CD4-positive, alpha-beta T cell (primary cell): ENCODE measurements at regions not wholly inside any gene's neighbourhood (a gene's known extent, or its start where the extent isn't known, plus 50 kb on each side); places are given as distances from the start of the nearest gene placed in this dataset.

ENCODE experiments used
- ATAC-seq: fragments of 200-7000 bp; cut with Tn5 transposase; one replicate; pipeline ENCODE4 v1.10.0; 2022; ENCODE audit warnings: mild to moderate bottlenecking; ENCODE audit not compliant: poor library complexity
- CTCF ChIA-PET: fragments of 350-600 bp; sonication (Branson Sonifier 250); formaldehyde crosslinking; loops from one replicate; lab custom pipeline; 2021; ENCODE audit warnings: antibody characterized with exemption, inconsistent platforms; lab: Charles Lee
- POLR2A ChIA-PET: fragments of 350-600 bp; sonication (Branson Sonifier 250); formaldehyde crosslinking; loops from one replicate; lab custom pipeline; 2021; ENCODE audit warnings: antibody characterized with exemption, inconsistent platforms; lab: Charles Lee
- DNase-seq, 14 experiments: peaks; one replicate each; pipeline ENCODE4 v3.0.0-alpha.2; 2013 to 2020; ENCODE audit warnings: mixed read lengths in 2 of 14
- H3K27ac ChIP-seq, 2 donors: one replicate each; pipeline versions ENCODE4 v1.5.1 to v1.7.0; 2013; ENCODE audit warnings: low read length in 2 of 2, low read depth in 1 of 2, mild to moderate bottlenecking in 1 of 2
- H3K27me3 ChIP-seq, 2 experiments: 1 replicate in 1 of 2; 2 replicates in 1 of 2; pipeline versions ENCODE4 v1.6.1 to v1.7.0; 2013; ENCODE audit warnings: low read length in 2 of 2, control low read depth in 1 of 2, mild to moderate bottlenecking in 1 of 2, moderate library complexity in 1 of 2; ENCODE audit not compliant: insufficient read depth in 2 of 2, control insufficient read depth in 1 of 2
- H3K36me3 ChIP-seq: one replicate; pipeline ENCODE4 v1.6.1; 2013; ENCODE audit warnings: low read length, control low read depth; ENCODE audit not compliant: insufficient read depth
- H3K4me1 ChIP-seq: one replicate; pipeline ENCODE4 v1.6.1; 2013; ENCODE audit warnings: low read length, control low read depth; ENCODE audit not compliant: insufficient read depth
- H3K4me3 ChIP-seq: one replicate; pipeline ENCODE4 v1.5.1; 2013; ENCODE audit warnings: mild to moderate bottlenecking, low read length, moderate library complexity
- H3K9me3 ChIP-seq, 2 experiments: 1 replicate in 1 of 2; 2 replicates in 1 of 2; pipeline versions ENCODE4 v1.6.1 to v1.7.0; 2013; ENCODE audit warnings: low read length in 2 of 2, mild to moderate bottlenecking in 2 of 2, control low read depth in 1 of 2, moderate library complexity in 1 of 2; ENCODE audit not compliant: control insufficient read depth in 1 of 2, insufficient read depth in 1 of 2
- H3K27ac Mint-ChIP-seq: one replicate; pipeline ENCODE4 v1.8.0; 2020; ENCODE audit warnings: mixed read lengths
- H3K27me3 Mint-ChIP-seq: one replicate; pipeline ENCODE4 v1.8.0; 2021; ENCODE audit warnings: mixed read lengths
- H3K36me3 Mint-ChIP-seq: one replicate; pipeline ENCODE4 v1.8.0; 2021; ENCODE audit warnings: low read depth, mixed read lengths
- H3K4me1 Mint-ChIP-seq: one replicate; pipeline ENCODE4 v1.8.0; 2021; ENCODE audit warnings: low read depth, mixed read lengths
- H3K4me3 Mint-ChIP-seq: one replicate; pipeline ENCODE4 v1.8.0; 2020; ENCODE audit warnings: mild to moderate bottlenecking, mixed read lengths
- H3K9me3 Mint-ChIP-seq: one replicate; pipeline ENCODE4 v1.8.0; 2020; ENCODE audit warnings: mixed read lengths
- CTCF ChIP-seq: fragments of 200-600 bp; IDR thresholded peaks from one replicate; pipeline ENCODE4 v1.8.0; 2022; ENCODE audit warnings: antibody characterized with exemption, mild to moderate bottlenecking
- intact Hi-C, 2 experiments: fragments of 100-400 bp; cut with DNase I in 1 of 2; cut with micrococcal nuclease in 1 of 2; formaldehyde crosslinking; loops; one replicate each; pipeline versions ENCODE4 v1.15.1 to v1.9.0; 2023 to 2025; cut with DNase I, micrococcal nuclease

DNA sequence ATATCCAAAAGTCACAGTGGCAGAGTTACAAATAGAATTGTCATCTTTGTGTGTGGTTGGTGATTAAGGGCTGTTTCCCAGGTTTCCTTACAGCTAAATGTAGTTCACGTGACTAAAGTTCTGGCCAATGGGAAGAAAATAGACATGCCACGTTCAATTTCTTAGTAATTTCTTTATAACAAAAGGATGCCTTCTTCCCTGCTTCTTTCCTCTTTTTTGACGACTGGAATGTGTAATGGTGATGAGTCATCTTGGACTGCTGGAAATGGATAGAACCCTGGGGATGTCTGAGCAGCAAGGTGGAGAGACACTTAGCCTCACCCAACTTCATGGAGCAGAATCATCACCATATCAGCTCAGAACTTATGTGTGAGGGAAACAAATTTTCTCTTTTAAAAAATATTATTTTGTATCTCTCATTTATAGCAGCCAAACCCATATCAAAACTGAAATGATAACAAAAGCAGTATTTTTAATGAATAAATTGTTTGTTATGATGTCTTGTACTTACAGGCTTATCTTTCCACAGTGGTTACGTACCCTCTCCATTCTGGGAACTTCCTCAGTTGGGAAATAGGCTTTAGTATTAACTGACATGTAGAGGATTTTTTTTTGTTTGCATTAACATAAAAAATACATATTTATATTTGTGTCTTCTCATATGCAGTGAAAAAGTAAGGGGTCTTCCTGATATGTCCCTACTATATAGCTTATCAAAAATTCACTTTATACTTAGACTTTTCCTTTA, 91.1 kb upstream of the CDH2 start:
- intact Hi-C loops: no loop called here
- POLR2A ChIA-PET: no interaction called here
- H3K27me3 ChIP-seq: no peaks in the 10 kb centered on the region
- no peak overlapping the region for H3K4me3 ChIP-seq
- peaks cover 0 to under 1% of the 10 kb centered on the region in 2 experiments for H3K9me3 ChIP-seq
- Mint-ChIP-seq H3K36me3 (no peaks in the 10 kb centered on the region), H3K4me1 (no peaks in the 10 kb centered on the region), H3K9me3 (peaks cover 8% of the 10 kb centered on the region), H3K27me3 (no peaks in the 10 kb centered on the region), H3K4me3 (no peak overlapping the region), H3K27ac (no peak overlapping the region)
- no peak overlapping the region for H3K27ac ChIP-seq
- no peaks in the 10 kb centered on the region for H3K36me3 ChIP-seq
- CTCF ChIA-PET: no interaction called here
- ATAC-seq (no peak), DNase-seq (no peak)
- no peak for TF ChIP-seq CTCF
- H3K4me1 ChIP-seq: no peaks in the 10 kb centered on the region

DNA sequence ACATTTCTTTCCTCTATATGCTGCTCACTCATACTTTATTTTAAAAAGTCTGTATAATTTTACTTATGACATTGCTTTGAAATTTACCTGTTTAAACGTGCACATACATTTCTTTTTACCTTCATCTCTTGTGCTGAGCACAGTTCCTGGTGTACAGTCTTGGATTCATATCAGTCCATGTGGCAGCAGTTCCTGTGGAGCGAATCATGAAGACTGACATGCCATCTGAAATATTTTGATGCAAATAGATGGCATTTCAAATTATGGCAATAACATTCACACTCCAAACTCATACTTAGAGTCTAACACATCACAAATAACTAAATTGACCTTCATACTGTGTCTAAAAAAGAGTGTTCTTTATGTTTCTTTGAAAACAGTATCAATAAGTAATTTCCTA, 90.3 kb upstream of the CDH2 start:
- Histone ChIP-seq H3K4me3 (no peak overlapping the region), H3K27me3 (no peaks in the 10 kb centered on the region), H3K4me1 (no peaks in the 10 kb centered on the region), H3K36me3 (no peaks in the 10 kb centered on the region), H3K9me3 (peaks cover 0 to 5% of the 10 kb centered on the region in 2 experiments), H3K27ac (no peak overlapping the region)
- Mint-ChIP-seq H3K36me3 (no peaks in the 10 kb centered on the region), H3K27ac (no peak overlapping the region), H3K27me3 (no peaks in the 10 kb centered on the region), H3K4me1 (no peaks in the 10 kb centered on the region), H3K4me3 (no peak overlapping the region), H3K9me3 (peaks cover 8% of the 10 kb centered on the region)
- intact Hi-C loops: no loop called here
- ATAC-seq (no peak), DNase-seq (no peak)
- ChIA-PET POLR2A (no interaction called here), CTCF (no interaction called here)
- TF ChIP-seq CTCF: no peak

DNA sequence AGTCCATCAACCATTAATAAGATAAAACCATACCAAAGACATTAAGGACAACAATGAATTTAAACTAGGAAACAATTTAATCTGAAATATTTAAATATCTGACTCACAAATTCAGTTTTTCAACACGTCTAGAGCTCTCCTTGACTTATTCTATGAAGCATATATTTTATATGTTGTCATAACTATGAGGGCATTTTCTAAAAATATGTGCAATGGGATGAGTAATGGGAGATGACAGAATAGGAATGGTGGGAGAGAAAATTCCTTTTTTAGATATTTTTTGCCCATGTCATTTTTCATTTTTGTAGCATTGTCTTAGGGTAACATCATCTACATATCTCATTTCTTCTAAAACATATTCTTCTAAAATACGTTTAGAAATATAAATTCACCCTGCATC, 79.2 kb upstream of the CDH2 start:
- intact Hi-C loops: no loop called here
- no peaks in the 10 kb centered on the region for H3K4me1 Mint-ChIP-seq
- H3K9me3 Mint-ChIP-seq: peaks cover 6% of the 10 kb centered on the region
- POLR2A ChIA-PET: no interaction called here
- no peak overlapping the region for H3K27ac Mint-ChIP-seq
- ATAC-seq: no peak
- H3K4me3 ChIP-seq: no peak overlapping the region
- CTCF ChIA-PET: no interaction called here
- no peak overlapping the region for H3K4me3 Mint-ChIP-seq
- no peak for DNase-seq
- no peaks in the 10 kb centered on the region for H3K4me1 ChIP-seq
- H3K27me3 Mint-ChIP-seq: no peaks in the 10 kb centered on the region
- no peaks in the 10 kb centered on the region for H3K36me3 Mint-ChIP-seq
- no peaks in the 10 kb centered on the region for H3K36me3 ChIP-seq
- no peaks in the 10 kb centered on the region for H3K27me3 ChIP-seq
- H3K9me3 ChIP-seq: peaks cover 0 to 5% of the 10 kb centered on the region in 2 experiments
- no peak for TF ChIP-seq CTCF
- no peak overlapping the region for H3K27ac ChIP-seq
